MM.1S (cell line): ENCODE measurements at regions not wholly inside any gene's neighbourhood (a gene's known extent, or its start where the extent isn't known, plus 50 kb on each side); places are given as distances from the start of the nearest gene placed in this dataset.

Experiments
- DNase-seq: peaks from one replicate; pipeline ENCODE4 v3.0.0-alpha.2; 2015
- H2AFZ ChIP-seq: fragments of 300-600 bp; sonication (generic); 2 replicates; pipeline ENCODE4 v1.6.0; 2016; ENCODE audit warnings: antibody characterized with exemption, low read length
- H3F3A ChIP-seq: fragments of 300-600 bp; sonication (generic); 2 replicates; pipeline ENCODE4 v1.6.1; 2016; ENCODE audit warnings: mild to moderate bottlenecking, antibody characterized with exemption, low read length, moderate library complexity, mixed read lengths; ENCODE audit not compliant: insufficient read depth
- H3K27ac ChIP-seq: fragments of 300-600 bp; sonication (generic); 2 replicates; pipeline ENCODE4 v1.5.1; 2016; ENCODE audit warnings: mild to moderate bottlenecking, low read length
- H3K27me3 ChIP-seq: fragments of 300-600 bp; sonication (generic); replicated peaks from 2 replicates; pipeline ENCODE4 v1.6.0; 2016; ENCODE audit warnings: low read length; ENCODE audit not compliant: insufficient read depth
- H3K36me3 ChIP-seq: fragments of 300-600 bp; sonication (generic); replicated peaks from 2 replicates; pipeline ENCODE4 v1.6.1; 2016; ENCODE audit warnings: mild to moderate bottlenecking, low read length, mixed read lengths; ENCODE audit not compliant: insufficient read depth
- H3K4me1 ChIP-seq: fragments of 300-600 bp; sonication (generic); 2 replicates; pipeline ENCODE4 v1.6.1; 2016; ENCODE audit warnings: low read length, mixed read lengths
- H3K4me2 ChIP-seq: fragments of 300-600 bp; sonication (generic); 2 replicates; pipeline ENCODE4 v1.6.0; 2016; ENCODE audit warnings: low read depth, low read length
- H3K4me3 ChIP-seq: fragments of 300-600 bp; sonication (generic); 2 replicates; pipeline ENCODE4 v1.5.1; 2016; ENCODE audit warnings: low read length, mixed read lengths
- H3K79me2 ChIP-seq: fragments of 300-600 bp; sonication (generic); 2 replicates; pipeline ENCODE4 v1.6.1; 2016; ENCODE audit warnings: mixed run types, low read length, mixed read lengths
- H3K9ac ChIP-seq: fragments of 300-600 bp; sonication (generic); 2 replicates; pipeline ENCODE4 v1.6.1; 2016; ENCODE audit warnings: low read length, mixed read lengths
- H3K9me2 ChIP-seq: fragments of 300-600 bp; sonication (generic); replicated peaks from 2 replicates; pipeline ENCODE4 v1.6.1; 2016; ENCODE audit warnings: mild to moderate bottlenecking, low read length, mixed read lengths; ENCODE audit not compliant: insufficient read depth
- H3K9me3 ChIP-seq: fragments of 300-600 bp; sonication (generic); replicated peaks from 2 replicates; pipeline ENCODE4 v1.6.1; 2016; ENCODE audit warnings: mild to moderate bottlenecking, low read length, mixed read lengths; ENCODE audit not compliant: insufficient read depth
- H4K20me1 ChIP-seq: fragments of 300-600 bp; sonication (generic); 2 replicates; pipeline ENCODE4 v1.6.1; 2016; ENCODE audit warnings: mild to moderate bottlenecking, low read length, moderate library complexity, mixed read lengths; ENCODE audit not compliant: insufficient read depth
- CTCF ChIP-seq: fragments of 300-600 bp; sonication (generic); IDR thresholded peaks from 2 replicates; pipeline ENCODE4 v1.5.1; 2016; ENCODE audit warnings: antibody characterized with exemption, low read length, mixed read lengths
- EZH2 ChIP-seq: fragments of 300-600 bp; sonication (generic); optimal IDR thresholded peaks from 2 replicates; pipeline ENCODE3; 2017; ENCODE audit warnings: low read depth, mild to moderate bottlenecking, antibody characterized with exemption, low read length, mixed read lengths
- EZH2phosphoT487 ChIP-seq: fragments of 300-600 bp; sonication (generic); IDR thresholded peaks from 2 replicates; pipeline ENCODE4 v1.6.1; 2018; ENCODE audit warnings: antibody characterized with exemption, low read length

- Histone ChIP-seq H3K4me2 (no peak overlapping the region), H3K9me2 (no peaks in the 10 kb centered on the region), H3K4me3 (no peak overlapping the region), H3K36me3 (no peaks in the 10 kb centered on the region), H2AFZ (no peak overlapping the region), H3K9me3 (no peaks in the 10 kb centered on the region), H4K20me1 (no peaks in the 10 kb centered on the region), H3K27ac (no peak overlapping the region), H3K4me1 (no peaks in the 10 kb centered on the region), H3K9ac (no peak overlapping the region), H3K27me3 (no peaks in the 10 kb centered on the region), H3F3A (no peaks in the 10 kb centered on the region), H3K79me2 (no peaks in the 10 kb centered on the region)
- DNase-seq: no peak
- TF ChIP-seq EZH2: no peak
- TF ChIP-seq EZH2phosphoT487: no peak
- TF ChIP-seq CTCF: no peak
Observed at GRCh38 chr11:80538040-80538439, 1097.2 kb upstream of the TENM4 start.

GRCh38 chr11:80533463-80533862 lies 1092.6 kb upstream of the TENM4 start:
- Histone ChIP-seq H3K36me3 (no peaks in the 10 kb centered on the region), H3K27me3 (no peaks in the 10 kb centered on the region), H3F3A (no peaks in the 10 kb centered on the region), H3K4me1 (0 out of 2 replicates have a peak, but pooled peaks cover 11% of the 10 kb centered on the region), H3K79me2 (no peaks in the 10 kb centered on the region), H2AFZ (no peak overlapping the region), H3K27ac (no peak overlapping the region), H3K4me3 (no peak overlapping the region), H3K9me2 (no peaks in the 10 kb centered on the region), H3K9ac (no peak overlapping the region), H3K4me2 (no peak overlapping the region), H4K20me1 (no peaks in the 10 kb centered on the region), H3K9me3 (no peaks in the 10 kb centered on the region)
- TF ChIP-seq CTCF: no peak
- TF ChIP-seq EZH2: no peak
- no peak for TF ChIP-seq EZH2phosphoT487
- DNase-seq: no peak

GRCh38 chr11:80532633-80533232 lies 1091.9 kb upstream of the TENM4 start:
- Histone ChIP-seq H3K4me3 (no peak overlapping the region), H3K27me3 (no peaks in the 10 kb centered on the region), H3K9ac (no peak overlapping the region), H3F3A (no peaks in the 10 kb centered on the region), H2AFZ (no peak overlapping the region), H3K9me2 (no peaks in the 10 kb centered on the region), H3K27ac (no peak overlapping the region), H3K79me2 (no peaks in the 10 kb centered on the region), H3K36me3 (no peaks in the 10 kb centered on the region), H4K20me1 (no peaks in the 10 kb centered on the region), H3K9me3 (no peaks in the 10 kb centered on the region), H3K4me1 (0 out of 2 replicates have a peak, but pooled peaks cover 11% of the 10 kb centered on the region), H3K4me2 (no peak overlapping the region)
- DNase-seq: no peak
- TF ChIP-seq CTCF (no peak), EZH2 (no peak), EZH2phosphoT487 (no peak)
